OCI-LY3 (cell line): ENCODE measurements at regions not wholly inside any gene's neighbourhood (a gene's known extent, or its start where the extent isn't known, plus 50 kb on each side); places are given as distances from the start of the nearest gene placed in this dataset.

Experiments used
- H2AFZ ChIP-seq: fragments of 200-600, 300-600 bp; shearing (Covaris generic); 2 replicates; pipeline ENCODE4 v1.6.0; 2014; ENCODE audit warnings: antibody characterized with exemption, low read depth, low read length
- H3K27ac ChIP-seq: fragments of 200-600, 300-600 bp; sonication (generic); 2 replicates; pipeline ENCODE4 v1.5.1; 2014; ENCODE audit warnings: mild to moderate bottlenecking, low read length, moderate library complexity, mixed read lengths
- H3K27me3 ChIP-seq: fragments of 200-600, 300-600 bp; sonication (generic); 2 replicates; pipeline ENCODE4 v1.6.1; 2014; ENCODE audit warnings: low read depth, low read length, mixed read lengths
- H3K36me3 ChIP-seq: fragments of 200-600, 300-600 bp; sonication (generic); replicated peaks from 2 replicates; pipeline ENCODE3; 2014; ENCODE audit warnings: low read depth, low read length, mixed read lengths
- H3K4me1 ChIP-seq: fragments of 300-600, 200-600 bp; sonication (generic); 2 replicates; pipeline ENCODE4 v1.6.1; 2014; ENCODE audit warnings: low read length, mixed read lengths
- H3K4me2 ChIP-seq: fragments of 200-600, 300-600 bp; sonication (generic); 2 replicates; pipeline ENCODE4 v1.6.1; 2014; ENCODE audit warnings: low read length, mixed read lengths
- H3K4me3 ChIP-seq: fragments of 300-600, 200-600 bp; sonication (generic); 2 replicates; pipeline ENCODE4 v1.5.1; 2014; ENCODE audit warnings: antibody characterized with exemption, mild to moderate bottlenecking, low read length, moderate library complexity
- H3K79me2 ChIP-seq: fragments of 300-600, 200-600 bp; shearing (Covaris generic); 2 replicates; pipeline ENCODE4 v1.6.1; 2014; ENCODE audit warnings: mild to moderate bottlenecking, low read length, mixed read lengths
- H3K9ac ChIP-seq: fragments of 300-600, 200-600 bp; shearing (Covaris generic); 2 replicates; pipeline ENCODE4 v1.6.0; 2014; ENCODE audit warnings: mild to moderate bottlenecking, low read length, moderate library complexity
- H3K9me3 ChIP-seq: fragments of 200-600, 300-600 bp; shearing (Covaris generic); 2 replicates; pipeline ENCODE4 v1.6.1; 2014; ENCODE audit warnings: low read length, mixed read lengths; ENCODE audit not compliant: insufficient read depth
- H4K20me1 ChIP-seq: fragments of 200-600, 300-600 bp; sonication (generic); 2 replicates; pipeline ENCODE4 v1.6.1; 2016; ENCODE audit warnings: low read length, mixed read lengths; ENCODE audit not compliant: insufficient read depth
- EZH2phosphoT487 ChIP-seq: fragments of 200-600 bp; shearing (Covaris generic); IDR thresholded peaks from 2 replicates; pipeline ENCODE4 v1.6.1; 2018; ENCODE audit warnings: antibody characterized with exemption, mixed run types, low read depth
- TF ChIP-seq, protein P1 (sequence below): fragments of 200-600, 300-600 bp; sonication (generic); IDR thresholded peaks from 2 replicates; pipeline ENCODE4 v1.5.1; 2014; ENCODE audit warnings: antibody characterized with exemption, low read length, low read depth

DNA sequence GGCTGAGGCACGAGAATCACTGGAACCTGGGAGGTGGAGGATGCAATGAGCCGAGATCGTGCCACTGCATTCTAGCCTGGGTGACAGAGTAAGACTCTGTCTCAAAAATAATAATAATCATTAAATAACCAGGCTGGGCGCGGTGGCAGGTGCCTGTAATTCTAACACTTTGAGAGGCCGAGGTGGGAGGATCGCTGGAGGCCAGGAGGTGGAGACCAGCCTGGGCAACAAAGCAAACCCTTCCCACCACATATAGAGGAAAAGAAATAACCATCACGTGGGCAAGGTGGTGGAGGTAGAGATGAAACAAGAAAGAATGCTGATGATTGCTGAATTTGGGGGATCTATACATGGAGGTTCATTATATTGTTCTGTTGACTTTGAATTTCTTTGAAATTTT is 63.4 kb upstream of the PIM1 start:
- H3K9ac ChIP-seq: no peak overlapping the region
- peaks cover 63% of the 10 kb centered on the region for H3K4me1 ChIP-seq

DNA sequence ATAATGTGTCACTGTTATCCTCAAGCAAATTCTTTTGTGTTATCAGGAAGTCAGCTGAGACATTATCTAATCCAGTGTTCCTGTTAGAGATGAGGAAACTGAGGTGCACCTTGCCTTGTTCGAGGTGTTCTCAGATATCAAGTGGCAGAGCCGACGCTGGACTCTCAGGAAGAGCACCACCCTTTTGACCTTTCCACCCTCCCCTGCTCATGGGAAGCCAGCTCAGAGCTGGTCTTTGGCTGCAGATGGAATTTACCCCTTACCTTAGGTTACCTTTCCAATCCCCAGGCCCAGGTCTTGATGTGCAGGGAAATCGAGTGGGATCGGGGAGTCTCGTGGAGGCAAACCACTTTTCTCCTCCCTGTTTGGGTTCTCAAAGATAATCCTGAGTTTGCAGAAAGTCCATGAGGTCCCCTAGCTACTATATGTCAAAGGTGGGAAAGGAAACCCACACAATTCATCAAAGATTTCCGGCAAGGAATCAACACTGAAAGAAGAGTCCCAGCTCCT is 62.9 kb upstream of the PIM1 start:
- Histone ChIP-seq H3K27me3 (no peaks in the 10 kb centered on the region), H4K20me1 (no peaks in the 10 kb centered on the region), H3K9me3 (no peaks in the 10 kb centered on the region), H3K4me2 (no peak overlapping the region), H3K27ac (no peak overlapping the region), H3K79me2 (no peaks in the 10 kb centered on the region), H3K36me3 (no peaks in the 10 kb centered on the region), H3K4me3 (no peak overlapping the region), H3K9ac (no peak overlapping the region), H2AFZ (no peak overlapping the region), H3K4me1 (peaks cover 63% of the 10 kb centered on the region)
- no peak for TF ChIP-seq EZH2phosphoT487
- TF ChIP-seq, protein P1, sequence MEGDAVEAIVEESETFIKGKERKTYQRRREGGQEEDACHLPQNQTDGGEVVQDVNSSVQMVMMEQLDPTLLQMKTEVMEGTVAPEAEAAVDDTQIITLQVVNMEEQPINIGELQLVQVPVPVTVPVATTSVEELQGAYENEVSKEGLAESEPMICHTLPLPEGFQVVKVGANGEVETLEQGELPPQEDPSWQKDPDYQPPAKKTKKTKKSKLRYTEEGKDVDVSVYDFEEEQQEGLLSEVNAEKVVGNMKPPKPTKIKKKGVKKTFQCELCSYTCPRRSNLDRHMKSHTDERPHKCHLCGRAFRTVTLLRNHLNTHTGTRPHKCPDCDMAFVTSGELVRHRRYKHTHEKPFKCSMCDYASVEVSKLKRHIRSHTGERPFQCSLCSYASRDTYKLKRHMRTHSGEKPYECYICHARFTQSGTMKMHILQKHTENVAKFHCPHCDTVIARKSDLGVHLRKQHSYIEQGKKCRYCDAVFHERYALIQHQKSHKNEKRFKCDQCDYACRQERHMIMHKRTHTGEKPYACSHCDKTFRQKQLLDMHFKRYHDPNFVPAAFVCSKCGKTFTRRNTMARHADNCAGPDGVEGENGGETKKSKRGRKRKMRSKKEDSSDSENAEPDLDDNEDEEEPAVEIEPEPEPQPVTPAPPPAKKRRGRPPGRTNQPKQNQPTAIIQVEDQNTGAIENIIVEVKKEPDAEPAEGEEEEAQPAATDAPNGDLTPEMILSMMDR: no peak

More for the DNA sequence above, 63.4 kb upstream of the PIM1 start:
- TF ChIP-seq, protein P1: no peak
- TF ChIP-seq EZH2phosphoT487: no peak
- Histone ChIP-seq H3K9me3 (no peaks in the 10 kb centered on the region), H2AFZ (no peak overlapping the region), H4K20me1 (no peaks in the 10 kb centered on the region), H3K4me2 (no peak overlapping the region), H3K27ac (no peak overlapping the region), H3K36me3 (no peaks in the 10 kb centered on the region), H3K79me2 (no peaks in the 10 kb centered on the region), H3K4me3 (no peak overlapping the region), H3K27me3 (no peaks in the 10 kb centered on the region)

DNA sequence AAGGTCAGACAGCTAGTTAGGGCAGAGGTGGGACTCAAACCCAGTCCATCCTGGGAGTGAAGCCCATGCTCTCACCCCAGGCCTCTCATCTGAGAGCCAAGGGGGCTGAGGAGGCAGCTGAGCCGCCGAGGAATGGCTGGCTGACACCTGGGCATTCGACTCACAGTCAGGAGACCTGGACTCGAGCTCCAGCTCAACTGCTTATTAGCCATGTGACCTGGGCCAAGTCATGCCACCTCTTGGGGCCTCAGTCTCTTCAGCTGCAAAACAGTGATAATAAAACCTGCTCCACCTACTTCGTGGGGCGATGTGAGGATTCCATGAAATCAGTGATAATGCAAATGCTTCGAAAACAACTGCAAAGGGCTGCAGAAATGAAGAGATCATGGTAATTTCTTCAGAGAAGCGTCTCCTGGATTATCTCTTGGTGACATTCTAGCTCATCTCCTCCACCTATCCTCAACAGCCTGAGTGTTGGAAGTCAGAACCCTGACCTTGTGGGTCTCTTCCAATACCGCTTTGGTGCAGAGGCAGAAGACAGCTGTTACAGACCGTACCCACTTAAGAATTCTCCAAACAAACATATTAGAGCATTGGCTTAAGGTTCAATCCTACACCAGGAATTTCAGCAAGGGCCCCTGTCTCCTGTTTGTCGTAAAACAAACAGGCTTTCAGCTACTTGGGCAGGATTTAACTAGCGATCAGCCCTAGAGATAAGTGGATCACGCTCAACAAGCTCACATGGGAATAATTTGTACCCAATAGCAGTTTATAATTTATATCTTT is 60.0 kb upstream of the PIM1 start:
- Histone ChIP-seq H3K9ac (peak overlapping the region; percentile 52), H3K79me2 (no peaks in the 10 kb centered on the region), H3K4me2 (peak overlapping the region; percentile 83), H3K9me3 (no peaks in the 10 kb centered on the region), H3K27ac (peak overlapping the region; percentile 68), H4K20me1 (no peaks in the 10 kb centered on the region), H3K4me3 (peak overlapping the region; percentile 50), H3K36me3 (no peaks in the 10 kb centered on the region), H3K4me1 (peaks cover 38% of the 10 kb centered on the region), H2AFZ (no peak overlapping the region), H3K27me3 (no peaks in the 10 kb centered on the region)
- no peak for TF ChIP-seq EZH2phosphoT487
- TF ChIP-seq, protein P1: no peak

DNA sequence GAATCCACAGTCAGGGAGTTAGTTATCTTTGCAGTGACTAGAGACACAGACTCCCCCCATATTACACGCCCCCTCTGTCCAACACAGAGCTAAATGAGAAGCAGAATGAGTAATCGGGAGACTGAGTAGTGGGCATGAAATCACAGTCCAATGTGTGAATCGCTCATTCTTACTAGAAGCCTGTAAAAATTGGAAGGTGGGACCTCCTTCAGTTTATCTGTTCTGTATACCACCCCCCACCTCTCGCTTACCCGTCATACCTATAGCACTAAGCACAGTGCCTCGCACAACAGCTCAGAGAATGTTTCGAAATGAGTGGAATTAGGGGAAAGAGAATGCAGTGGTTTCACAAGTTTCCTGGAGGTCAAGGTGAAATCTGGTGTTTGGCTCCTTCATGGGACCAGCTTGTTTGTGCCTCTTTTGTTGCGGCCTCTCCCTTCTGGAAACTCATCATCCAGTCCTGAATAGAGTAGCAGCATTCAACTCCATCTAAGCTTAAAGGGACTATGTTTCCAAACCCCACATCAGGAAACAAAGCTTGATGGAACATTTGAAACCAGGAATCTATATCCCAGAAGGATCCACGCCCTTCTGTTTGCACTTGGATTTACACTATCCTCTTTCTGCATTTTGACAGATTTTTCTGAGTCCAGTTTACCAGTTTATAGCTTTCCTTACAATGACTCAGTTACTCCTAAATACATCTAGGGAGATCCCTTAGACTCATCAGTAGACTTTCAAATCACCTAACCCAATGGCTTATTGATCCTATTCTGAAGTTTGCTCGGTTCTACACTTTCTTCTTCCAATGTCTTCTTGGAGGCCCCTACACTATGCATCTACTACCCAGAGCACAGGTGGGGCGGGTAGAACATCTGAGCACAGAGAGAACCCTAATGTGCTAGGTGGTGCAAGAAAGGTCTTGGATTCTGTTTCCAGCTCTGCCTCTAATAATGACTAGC is 59.2 kb upstream of the PIM1 start:
- peak overlapping the region; percentile 83 for H3K4me2 ChIP-seq
- peak overlapping the region; percentile 50 for H3K4me3 ChIP-seq
- no peaks in the 10 kb centered on the region for H3K36me3 ChIP-seq
- no peak overlapping the region for H2AFZ ChIP-seq
- H3K27ac ChIP-seq: peak overlapping the region; percentile 68
- TF ChIP-seq EZH2phosphoT487: no peak
- TF ChIP-seq, protein P1: no peak
- peaks cover 39% of the 10 kb centered on the region for H3K4me1 ChIP-seq
- H3K9ac ChIP-seq: peak overlapping the region; percentile 52
- no peaks in the 10 kb centered on the region for H4K20me1 ChIP-seq
- no peaks in the 10 kb centered on the region for H3K9me3 ChIP-seq
- no peaks in the 10 kb centered on the region for H3K27me3 ChIP-seq
- no peaks in the 10 kb centered on the region for H3K79me2 ChIP-seq
